ENCODE measurements at regions not wholly inside any gene's neighbourhood (a gene's known extent, or its start where the extent isn't known, plus 50 kb on each side); places are given as distances from the start of the nearest gene placed in this dataset.

DNA sequence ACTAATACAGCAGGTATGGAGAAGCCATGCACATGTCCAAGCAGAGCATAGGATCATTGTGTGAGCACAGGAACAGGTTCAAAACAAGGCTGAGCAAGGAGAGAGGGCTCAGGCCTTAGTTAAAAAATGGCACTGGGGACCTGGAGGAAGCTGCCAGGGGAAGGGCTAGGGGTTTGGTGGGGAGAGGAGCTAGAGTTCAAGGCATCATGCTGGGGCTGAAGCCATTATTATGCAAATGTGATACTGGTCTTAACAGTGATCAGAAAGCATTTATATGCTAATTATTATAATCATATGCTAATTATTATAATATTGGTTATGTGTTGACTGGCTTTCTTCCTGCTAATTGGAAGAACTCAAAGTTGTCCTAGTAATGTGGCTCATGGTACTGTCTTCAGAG, 546.0 kb upstream of the CFAP20DC start:
- H3K36me3 ChIP-seq (ENCODE audit: control insufficient read depth, insufficient read depth, low read length), result no peaks in the 10 kb centered on the region
- no peaks in the 10 kb centered on the region for H3K9me3 ChIP-seq (replicated peaks; ENCODE audit: control insufficient read depth, low read depth, low read length)
- H3K4me1 ChIP-seq (ENCODE audit: control insufficient read depth, insufficient read depth, low read length), result no peaks in the 10 kb centered on the region
- H3K4me3 ChIP-seq (ENCODE audit: low read length), result no peak overlapping the region
- H3K27me3 ChIP-seq (ENCODE audit: control insufficient read depth, insufficient read depth, low read length), result no peaks in the 10 kb centered on the region
- no peak overlapping the region for H3K27ac ChIP-seq (ENCODE audit: low read length)
- DNase-seq, result no peak

DNA sequence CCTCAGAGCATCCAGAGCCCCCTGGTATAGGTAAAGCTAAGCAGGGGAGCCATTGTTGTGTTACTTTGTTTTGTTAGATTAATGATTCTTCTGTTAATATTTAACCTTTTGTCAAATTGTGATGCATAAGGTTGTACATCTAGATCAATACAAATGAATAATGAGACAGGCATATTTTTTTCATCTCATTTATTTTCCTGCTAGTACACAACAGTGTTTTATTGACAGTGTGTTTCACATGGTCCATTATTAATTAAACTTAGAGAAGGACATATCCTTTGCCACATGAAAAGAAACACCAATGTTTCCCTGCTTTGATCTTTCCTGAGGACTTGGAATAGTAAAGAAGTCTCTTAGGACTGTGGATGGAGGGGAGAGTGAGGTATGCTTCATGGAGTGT, 543.6 kb upstream of the CFAP20DC start:
- H3K4me3 ChIP-seq (ENCODE audit: low read length), result no peak overlapping the region
- no peak for DNase-seq
- H3K9me3 ChIP-seq (replicated peaks; ENCODE audit: control insufficient read depth, low read depth, low read length), result no peaks in the 10 kb centered on the region
- H3K27me3 ChIP-seq (ENCODE audit: control insufficient read depth, insufficient read depth, low read length), result no peaks in the 10 kb centered on the region
- no peaks in the 10 kb centered on the region for H3K4me1 ChIP-seq (ENCODE audit: control insufficient read depth, insufficient read depth, low read length)
- no peaks in the 10 kb centered on the region for H3K36me3 ChIP-seq (ENCODE audit: control insufficient read depth, insufficient read depth, low read length)
- H3K27ac ChIP-seq (ENCODE audit: low read length), result no peak overlapping the region

- no peaks in the 10 kb centered on the region for H3K4me1 ChIP-seq (ENCODE audit: control insufficient read depth, insufficient read depth, low read length)
- WGBS (ENCODE audit: insufficient coverage), result no CpG with 5 or more reads among the region's 2 CpGs
- no peaks in the 10 kb centered on the region for H3K27me3 ChIP-seq (ENCODE audit: control insufficient read depth, insufficient read depth, low read length)
- no peaks in the 10 kb centered on the region for H3K36me3 ChIP-seq (ENCODE audit: control insufficient read depth, insufficient read depth, low read length)
- no peaks in the 10 kb centered on the region for H3K9me3 ChIP-seq (replicated peaks; ENCODE audit: control insufficient read depth, low read depth, low read length)
- no peak overlapping the region for H3K27ac ChIP-seq (ENCODE audit: low read length)
- H3K4me3 ChIP-seq (ENCODE audit: low read length), result no peak overlapping the region
- no peak for DNase-seq
Observed at GRCh38 chr3:59580996-59581395, 531.2 kb upstream of the CFAP20DC start.

GRCh38 chr3:59580499-59580898, 530.7 kb upstream of the CFAP20DC start:
- no peak overlapping the region for H3K27ac ChIP-seq (ENCODE audit: low read length)
- H3K36me3 ChIP-seq (ENCODE audit: control insufficient read depth, insufficient read depth, low read length), result no peaks in the 10 kb centered on the region
- no peaks in the 10 kb centered on the region for H3K9me3 ChIP-seq (replicated peaks; ENCODE audit: control insufficient read depth, low read depth, low read length)
- DNase-seq, result no peak
- no peaks in the 10 kb centered on the region for H3K4me1 ChIP-seq (ENCODE audit: control insufficient read depth, insufficient read depth, low read length)
- H3K4me3 ChIP-seq (ENCODE audit: low read length), result no peak overlapping the region
- H3K27me3 ChIP-seq (ENCODE audit: control insufficient read depth, insufficient read depth, low read length), result no peaks in the 10 kb centered on the region
- WGBS (ENCODE audit: insufficient coverage), result no CpG with 5 or more reads among the region's 3 CpGs

DNA sequence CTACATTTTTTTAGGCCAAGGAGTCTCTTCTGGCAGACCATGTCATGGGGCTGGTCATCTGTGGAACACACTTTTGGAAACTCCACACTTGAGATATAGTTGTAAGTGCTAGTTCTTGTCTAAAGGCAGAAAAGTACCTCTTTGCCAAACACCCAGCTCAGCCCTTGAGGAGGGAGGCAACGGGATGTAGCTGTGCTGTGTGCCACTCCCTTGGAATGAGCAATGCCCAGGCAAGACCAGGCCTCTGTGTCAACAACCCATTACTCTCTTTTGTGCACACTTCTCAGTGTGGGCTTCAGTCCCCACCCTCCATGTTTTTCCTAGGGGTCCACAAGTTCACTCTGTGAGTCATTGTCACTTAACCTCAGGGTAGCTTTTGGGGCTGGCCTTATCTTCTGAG, 528.3 kb upstream of the CFAP20DC start:
- Histone ChIP-seq H3K4me3 (ENCODE audit: low read length) (no peak overlapping the region), H3K36me3 (ENCODE audit: control insufficient read depth, insufficient read depth, low read length) (no peaks in the 10 kb centered on the region), H3K4me1 (ENCODE audit: control insufficient read depth, insufficient read depth, low read length) (peaks cover 10% of the 10 kb centered on the region), H3K9me3 (replicated peaks; ENCODE audit: control insufficient read depth, low read depth, low read length) (no peaks in the 10 kb centered on the region), H3K27ac (ENCODE audit: low read length) (no peak overlapping the region), H3K27me3 (ENCODE audit: control insufficient read depth, insufficient read depth, low read length) (no peaks in the 10 kb centered on the region)
- DNase-seq, result no peak
- WGBS (ENCODE audit: insufficient coverage), result 57% methylated on average over 1 of the region's 1 CpG

DNA sequence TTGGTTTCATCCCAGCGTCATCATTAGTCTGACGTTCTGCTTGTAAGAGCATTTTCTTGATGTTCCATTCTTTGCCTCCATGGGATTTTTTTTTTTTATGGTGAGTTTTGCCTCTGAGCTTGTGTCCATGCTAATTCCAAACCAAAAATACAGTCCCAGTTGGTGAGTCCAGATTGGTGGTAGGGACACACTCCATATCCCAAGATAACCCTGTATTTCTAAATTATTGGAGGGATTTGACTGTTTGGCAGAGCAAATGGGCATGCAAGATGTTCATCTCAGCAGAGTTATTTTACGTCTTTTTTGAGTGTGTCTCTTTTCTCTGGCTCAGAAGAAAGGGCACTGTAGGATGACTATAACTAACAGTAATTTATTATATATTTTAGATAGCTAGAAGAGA, 526.8 kb upstream of the CFAP20DC start:
- Histone ChIP-seq H3K4me3 (ENCODE audit: low read length) (no peak overlapping the region), H3K27ac (ENCODE audit: low read length) (no peak overlapping the region), H3K27me3 (ENCODE audit: control insufficient read depth, insufficient read depth, low read length) (no peaks in the 10 kb centered on the region), H3K4me1 (ENCODE audit: control insufficient read depth, insufficient read depth, low read length) (peaks cover 10% of the 10 kb centered on the region), H3K36me3 (ENCODE audit: control insufficient read depth, insufficient read depth, low read length) (no peaks in the 10 kb centered on the region), H3K9me3 (replicated peaks; ENCODE audit: control insufficient read depth, low read depth, low read length) (no peaks in the 10 kb centered on the region)
- WGBS (ENCODE audit: insufficient coverage), result no CpG with 5 or more reads among the region's 3 CpGs
- no peak for DNase-seq

- Histone ChIP-seq H3K27me3 (ENCODE audit: control insufficient read depth, insufficient read depth, low read length) (no peaks in the 10 kb centered on the region), H3K36me3 (ENCODE audit: control insufficient read depth, insufficient read depth, low read length) (no peaks in the 10 kb centered on the region), H3K4me3 (ENCODE audit: low read length) (no peak overlapping the region), H3K27ac (ENCODE audit: low read length) (no peak overlapping the region), H3K4me1 (ENCODE audit: control insufficient read depth, insufficient read depth, low read length) (peaks cover 10% of the 10 kb centered on the region), H3K9me3 (replicated peaks; ENCODE audit: control insufficient read depth, low read depth, low read length) (no peaks in the 10 kb centered on the region)
- peak; percentile 90 for DNase-seq
- 22% methylated on average over 5 of the region's 11 CpGs for WGBS (ENCODE audit: insufficient coverage)
Observed at GRCh38 chr3:59575113-59576001, 525.5 kb upstream of the CFAP20DC start.

DNA sequence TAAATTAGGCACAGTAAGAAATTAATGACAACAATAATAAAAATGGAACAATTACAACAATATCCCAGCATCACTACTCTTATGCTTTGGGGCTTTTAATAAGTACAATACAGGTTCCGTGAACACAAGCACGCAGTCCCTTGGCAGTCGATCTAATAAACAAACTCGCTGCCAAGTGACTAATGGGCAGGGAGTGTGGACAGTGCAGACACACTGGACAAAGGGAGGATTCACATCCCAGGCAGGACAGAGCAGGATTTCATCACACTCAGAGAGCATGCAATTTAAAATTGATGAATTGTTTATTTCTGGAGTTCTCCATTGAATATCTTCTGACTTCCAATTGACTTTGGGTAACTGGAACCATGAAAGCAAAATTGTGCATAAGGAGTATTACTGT, 524.1 kb upstream of the CFAP20DC start:
- DNase-seq, result peak; percentile 56
- Histone ChIP-seq H3K27ac (ENCODE audit: low read length) (no peak overlapping the region), H3K9me3 (replicated peaks; ENCODE audit: control insufficient read depth, low read depth, low read length) (no peaks in the 10 kb centered on the region), H3K36me3 (ENCODE audit: control insufficient read depth, insufficient read depth, low read length) (no peaks in the 10 kb centered on the region), H3K27me3 (ENCODE audit: control insufficient read depth, insufficient read depth, low read length) (peaks cover 2% of the 10 kb centered on the region), H3K4me1 (ENCODE audit: control insufficient read depth, insufficient read depth, low read length) (peaks cover 10% of the 10 kb centered on the region), H3K4me3 (ENCODE audit: low read length) (no peak overlapping the region)
- WGBS (ENCODE audit: insufficient coverage), result 50% methylated on average over 4 of the region's 4 CpGs

GRCh38 chr3:59572106-59572505, 522.3 kb upstream of the CFAP20DC start:
- Histone ChIP-seq H3K4me3 (ENCODE audit: low read length) (no peak overlapping the region), H3K36me3 (ENCODE audit: control insufficient read depth, insufficient read depth, low read length) (no peaks in the 10 kb centered on the region), H3K27ac (ENCODE audit: low read length) (no peak overlapping the region), H3K9me3 (replicated peaks; ENCODE audit: control insufficient read depth, low read depth, low read length) (no peaks in the 10 kb centered on the region), H3K27me3 (ENCODE audit: control insufficient read depth, insufficient read depth, low read length) (peaks cover 2% of the 10 kb centered on the region), H3K4me1 (ENCODE audit: control insufficient read depth, insufficient read depth, low read length) (peaks cover 10% of the 10 kb centered on the region)
- DNase-seq, result no peak
- WGBS (ENCODE audit: insufficient coverage), result 95% methylated on average over 2 of the region's 5 CpGs

DNA sequence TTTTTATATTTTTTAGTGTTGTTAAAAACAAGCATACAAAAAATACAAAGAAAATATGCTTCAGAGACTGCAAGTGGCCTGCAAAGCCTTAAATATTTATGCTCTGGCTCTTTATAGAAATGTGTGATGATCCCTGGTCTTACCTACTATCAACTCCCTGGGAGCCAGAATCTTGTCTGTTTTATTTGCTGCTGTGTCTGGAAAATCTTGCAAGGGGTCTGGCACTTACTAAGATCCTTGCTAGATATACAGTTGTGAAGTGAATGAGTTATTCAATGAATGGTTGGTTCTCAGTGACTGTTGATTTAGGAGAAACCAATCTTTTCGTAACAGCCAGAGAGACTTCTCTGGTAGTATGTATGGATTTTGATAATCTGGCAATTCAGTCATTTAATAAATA, 521.0 kb upstream of the CFAP20DC start:
- 100% methylated on average over 1 of the region's 1 CpG for WGBS (ENCODE audit: insufficient coverage)

DNA sequence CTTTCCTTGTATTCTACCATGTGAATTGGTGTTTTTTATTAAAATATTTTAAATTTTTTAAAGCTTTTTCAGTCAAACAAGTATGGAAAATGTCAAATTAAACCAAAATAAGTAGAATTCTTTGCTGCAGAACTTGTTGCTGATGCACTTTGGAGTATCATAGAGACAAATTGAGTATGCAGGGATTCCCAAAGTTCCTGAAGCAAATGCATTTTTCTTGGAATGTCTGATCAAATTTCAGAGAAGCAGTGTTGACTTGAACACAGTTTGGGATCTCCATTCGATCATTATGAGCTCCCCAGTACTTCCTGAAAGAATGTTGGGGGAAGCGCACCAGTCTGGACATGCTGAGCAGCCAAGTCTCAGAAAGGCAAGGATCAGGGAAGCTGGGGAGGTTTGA, 517.8 kb upstream of the CFAP20DC start:
- whole genome bisulfite sequencing (ENCODE audit: insufficient coverage), result no CpG with 5 or more reads among the region's 2 CpGs
- Histone ChIP-seq H3K4me1 (ENCODE audit: control insufficient read depth, insufficient read depth, low read length) (no peaks in the 10 kb centered on the region), H3K9me3 (replicated peaks; ENCODE audit: control insufficient read depth, low read depth, low read length) (no peaks in the 10 kb centered on the region), H3K27ac (ENCODE audit: low read length) (no peak overlapping the region), H3K27me3 (ENCODE audit: control insufficient read depth, insufficient read depth, low read length) (peaks cover 2% of the 10 kb centered on the region), H3K36me3 (ENCODE audit: control insufficient read depth, insufficient read depth, low read length) (no peaks in the 10 kb centered on the region), H3K4me3 (ENCODE audit: low read length) (no peak overlapping the region)
- DNase-seq, result no peak

More for the DNA sequence above, 521.0 kb upstream of the CFAP20DC start:
- Histone ChIP-seq H3K27ac (ENCODE audit: low read length) (no peak overlapping the region), H3K4me3 (ENCODE audit: low read length) (no peak overlapping the region), H3K9me3 (replicated peaks; ENCODE audit: control insufficient read depth, low read depth, low read length) (no peaks in the 10 kb centered on the region), H3K27me3 (ENCODE audit: control insufficient read depth, insufficient read depth, low read length) (peaks cover 2% of the 10 kb centered on the region), H3K36me3 (ENCODE audit: control insufficient read depth, insufficient read depth, low read length) (no peaks in the 10 kb centered on the region), H3K4me1 (ENCODE audit: control insufficient read depth, insufficient read depth, low read length) (peaks cover 10% of the 10 kb centered on the region)
- no peak for DNase-seq

Data from muscle of leg (tissue), 3 donors.